Endothelial cell of umbilical vein (primary cell): ENCODE measurements at regions not wholly inside any gene's neighbourhood (a gene's known extent, or its start where the extent isn't known, plus 50 kb on each side); places are given as distances from the start of the nearest gene placed in this dataset.

ENCODE experiments used
- BruUV-seq: library from RNA; stranded (reverse); fragments of 400-500 nt; replicated peaks from 2 replicates; lab custom pipeline; 2021; lab: Mats Ljungman, UMichigan
- CTCF ChIA-PET: fragments of 300-600, 350-600 bp; sonication (Branson Sonifier 250); formaldehyde crosslinking; loops from one replicate; lab custom pipeline; 2021; ENCODE audit warnings: antibody characterized with exemption, inconsistent platforms; lab: Charles Lee
- POLR2A ChIA-PET: fragments of 300-600, 350-600 bp; sonication (Branson Sonifier 250); formaldehyde crosslinking; loops from one replicate; lab custom pipeline; 2021; ENCODE audit warnings: antibody characterized with exemption, inconsistent platforms; lab: Charles Lee
- DNase-seq: peaks from one replicate; pipeline ENCODE4 v3.0.0-alpha.2; 2011; ENCODE audit warnings: low read depth, low spot score
- FAIRE-seq: peaks from 2 replicates; lab custom pipeline; 2011; peaks lifted over from hg19 to GRCh38; lab: Jason Lieb, UNC
- H2AFZ ChIP-seq: 2 replicates; pipeline ENCODE4 v1.6.0; 2012; ENCODE audit warnings: low read depth, low read length, control low read depth, inconsistent platforms
- H3K27ac ChIP-seq: 2 replicates; pipeline ENCODE4 v1.5.1; 2011; ENCODE audit warnings: low read depth, mild to moderate bottlenecking, control low read depth, low read length, moderate library complexity; ENCODE audit not compliant: insufficient read depth
- H3K27me3 ChIP-seq, 2 experiments: 2 replicates each; pipeline versions ENCODE4 v1.6.0 to v1.6.1; 2011; ENCODE audit warnings: low read length in 2 of 2, mixed read lengths in 1 of 2; ENCODE audit not compliant: control insufficient read depth in 2 of 2, insufficient read depth in 2 of 2
- H3K36me3 ChIP-seq, 2 experiments: 2 replicates in 1 of 2; 3 replicates in 1 of 2; pipeline ENCODE4 v1.5.1; 2011; ENCODE audit warnings: low read length in 2 of 2, mild to moderate bottlenecking in 1 of 2, moderate library complexity in 1 of 2; ENCODE audit not compliant: control insufficient read depth in 2 of 2, insufficient read depth in 2 of 2; ENCODE audit errors: extremely low read depth in 1 of 2
- H3K4me1 ChIP-seq: 3 replicates; pipeline ENCODE4 v1.5.1; 2011; ENCODE audit warnings: mild to moderate bottlenecking, low read length; ENCODE audit not compliant: control insufficient read depth, insufficient read depth; ENCODE audit errors: extremely low read depth
- H3K4me2 ChIP-seq: 2 replicates; pipeline ENCODE4 v1.6.1; 2011; ENCODE audit warnings: low read length, control low read depth, mixed read lengths; ENCODE audit not compliant: insufficient read depth
- H3K4me3 ChIP-seq, 3 experiments: fragments of 200-600 bp in 1 of 3; sonication (generic), shearing (Covaris generic) in 1 of 3; replicated peaks in 1 of 3; 2 replicates each; pipeline ENCODE4 v1.5.1; 2011 to 2016; ENCODE audit warnings: control low read depth in 3 of 3, low read length in 3 of 3, mild to moderate bottlenecking in 2 of 3, inconsistent platforms in 1 of 3, low read depth in 1 of 3, moderate library complexity in 1 of 3; ENCODE audit not compliant: insufficient read depth in 1 of 3
- H3K79me2 ChIP-seq: 2 replicates; pipeline ENCODE4 v1.6.0; 2012; ENCODE audit warnings: low read length, inconsistent platforms; ENCODE audit not compliant: control insufficient read depth, insufficient read depth
- H3K9ac ChIP-seq: replicated peaks from 2 replicates; pipeline ENCODE3; 2011; ENCODE audit warnings: low read length, control low read depth; ENCODE audit not compliant: insufficient read depth; ENCODE audit errors: extremely low read depth
- H3K9me1 ChIP-seq: replicated peaks from 3 replicates; pipeline ENCODE4 v1.6.0; 2011; ENCODE audit warnings: mild to moderate bottlenecking, low read length; ENCODE audit not compliant: control insufficient read depth, insufficient read depth; ENCODE audit errors: extremely low read depth
- H3K9me3 ChIP-seq: replicated peaks from 2 replicates; pipeline ENCODE4 v1.5.1; 2012; ENCODE audit warnings: low read length, inconsistent platforms; ENCODE audit not compliant: control insufficient read depth, insufficient read depth
- H4K20me1 ChIP-seq: replicated peaks from 2 replicates; pipeline ENCODE3; 2011; ENCODE audit warnings: mild to moderate bottlenecking, low read length; ENCODE audit not compliant: control insufficient read depth, insufficient read depth; ENCODE audit errors: extremely low read depth
- EZH2 ChIP-seq: IDR thresholded peaks from 2 replicates; pipeline ENCODE4 v1.6.1; 2012; ENCODE audit warnings: borderline replicate concordance, low read depth, mild to moderate bottlenecking, moderate library complexity, low read length, inconsistent platforms; ENCODE audit not compliant: severe bottlenecking
- JUN ChIP-seq: IDR thresholded peaks from 2 replicates; pipeline ENCODE4 v1.6.1; 2011; ENCODE audit warnings: borderline replicate concordance, low read depth; ENCODE audit not compliant: insufficient read length, insufficient read depth
- MAX ChIP-seq: IDR thresholded peaks from 2 replicates; pipeline ENCODE4 v1.6.1; 2011; ENCODE audit not compliant: insufficient read depth, insufficient read length
- MYC ChIP-seq: IDR thresholded peaks from one replicate; pipeline ENCODE4 v1.6.1; 2011; ENCODE audit warnings: mild to moderate bottlenecking, low read depth, low read length
- dilution Hi-C: fragments of 300-500 bp; cut with MboI; formaldehyde crosslinking; loops from one replicate; pipeline ENCODE4 v1.15.0; 2019; ENCODE audit warnings: low sequenced_read_pairs; ENCODE audit not compliant: extremely low pct_ligation_motif_present
- intact Hi-C: fragments of 100-400 bp; cut with micrococcal nuclease; formaldehyde crosslinking; loops from one replicate; pipeline ENCODE4 v1.10.0; 2022

GRCh38 chr22:47389201-47389600 lies 626.8 kb downstream of the TBC1D22A start:
- H3K4me2 ChIP-seq = no peak overlapping the region
- no peak for TF ChIP-seq MAX
- TF ChIP-seq MYC = no peak
- no peak for TF ChIP-seq JUN
- H3K79me2 ChIP-seq = no peaks in the 10 kb centered on the region
- no TSS peak for BruUV-seq
- no peak overlapping the region for H3K4me3 ChIP-seq
- POLR2A ChIA-PET = no interaction called here
- H3K4me1 ChIP-seq = no peaks in the 10 kb centered on the region
- no peaks in the 10 kb centered on the region for H3K36me3 ChIP-seq
- H3K27ac ChIP-seq = no peak overlapping the region
- no peaks in the 10 kb centered on the region for H3K9me1 ChIP-seq
- dilution Hi-C loops (no loop called here), intact Hi-C loops (no loop called here)
- no peak overlapping the region for H3K9ac ChIP-seq
- no peaks in the 10 kb centered on the region for H3K27me3 ChIP-seq
- FAIRE-seq (no peak), DNase-seq (no peak)
- CTCF ChIA-PET = no interaction called here
- H3K9me3 ChIP-seq = no peaks in the 10 kb centered on the region
- H2AFZ ChIP-seq = no peak overlapping the region
- H4K20me1 ChIP-seq = no peaks in the 10 kb centered on the region

GRCh38 chr22:47388778-47389177 lies 626.3 kb downstream of the TBC1D22A start:
- Histone ChIP-seq H4K20me1 (no peaks in the 10 kb centered on the region), H3K79me2 (no peaks in the 10 kb centered on the region), H3K9ac (no peak overlapping the region), H3K4me3 (no peak overlapping the region), H3K36me3 (no peaks in the 10 kb centered on the region), H3K9me3 (no peaks in the 10 kb centered on the region), H3K4me1 (no peaks in the 10 kb centered on the region), H3K27me3 (no peaks in the 10 kb centered on the region), H3K9me1 (no peaks in the 10 kb centered on the region), H3K27ac (no peak overlapping the region), H3K4me2 (no peak overlapping the region), H2AFZ (no peak overlapping the region)
- TF ChIP-seq EZH2 = no peak
- intact Hi-C loops (no loop called here), dilution Hi-C loops (no loop called here)
- CTCF ChIA-PET = no interaction called here
- FAIRE-seq (no peak), DNase-seq (no peak)
- BruUV-seq = no TSS peak
- POLR2A ChIA-PET = no interaction called here
